ENCODE measurements at regions not wholly inside any gene's neighbourhood (a gene's known extent, or its start where the extent isn't known, plus 50 kb on each side); places are given as distances from the start of the nearest gene placed in this dataset.

DNA sequence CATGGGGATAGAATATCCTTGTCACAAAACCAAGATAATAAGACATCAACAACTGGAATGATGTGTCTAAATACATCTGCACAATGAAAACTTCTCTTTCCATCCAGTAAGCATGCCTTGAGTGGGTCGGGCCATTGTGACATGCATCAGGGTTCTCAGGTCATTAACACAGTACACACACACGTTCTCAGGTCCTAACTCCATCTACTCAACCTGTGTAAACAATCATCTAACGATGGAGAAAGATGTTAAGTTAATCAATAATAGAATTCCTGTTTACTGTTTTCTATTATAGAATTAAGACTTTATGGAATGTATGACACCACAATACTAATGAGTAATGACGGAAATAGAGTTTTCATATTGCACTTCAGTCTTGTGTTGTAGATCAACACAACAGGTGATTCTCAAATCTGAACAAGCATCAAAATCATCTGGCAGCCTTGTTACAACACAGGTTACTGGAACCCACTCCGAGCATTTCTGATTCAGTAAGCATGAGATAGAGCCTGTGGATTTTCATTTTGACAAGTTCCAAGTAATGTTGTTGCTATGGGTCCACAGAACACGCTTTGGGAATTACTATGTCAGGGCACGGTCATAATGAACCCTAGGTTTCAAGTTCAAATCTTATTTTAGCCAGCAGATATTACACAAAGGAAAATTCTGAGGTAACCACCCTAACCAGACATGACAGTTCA lies 315.8 kb upstream of the TEX13C start:
- no peaks in the 10 kb centered on the region for H3K36me3 ChIP-seq (ENCODE audit: control insufficient read depth in 1 of 2, insufficient read depth in 2 of 2, low read length in 2 of 2)
- POLR2A ChIA-PET, result no interaction called here

More for the DNA sequence above, 315.8 kb upstream of the TEX13C start:
- Histone ChIP-seq H3K79me2 (ENCODE audit: insufficient read depth, low read length) (no peaks in the 10 kb centered on the region), H3K27me3 (ENCODE audit: insufficient read depth, low read length) (no peaks in the 10 kb centered on the region), H3K9me3 (ENCODE audit: control insufficient read depth in 1 of 2, insufficient read depth in 1 of 2, low read depth in 1 of 2, low read length in 2 of 2) (no peaks in the 10 kb centered on the region), H4K20me1 (ENCODE audit: insufficient read depth) (no peaks in the 10 kb centered on the region), H2AFZ (ENCODE audit: low read depth, low read length, poor library complexity, severe bottlenecking) (no peak overlapping the region), H3K4me1 (ENCODE audit: control insufficient read depth in 1 of 2, insufficient read depth in 2 of 2, low read length in 2 of 2) (no peaks in the 10 kb centered on the region), H3K27ac (ENCODE audit: low read depth, low read length) (no peak overlapping the region), H3K9me2 (ENCODE audit: insufficient read depth) (no peaks in the 10 kb centered on the region), H3K9ac (ENCODE audit: low read length) (no peak overlapping the region), H3K4me3 (replicated peaks in 1 of 2; ENCODE audit: low read depth in 1 of 2, low read length in 2 of 2) (no peak overlapping the region), H3K4me2 (ENCODE audit: low read length) (no peak overlapping the region)
- TF ChIP-seq, protein P1, sequence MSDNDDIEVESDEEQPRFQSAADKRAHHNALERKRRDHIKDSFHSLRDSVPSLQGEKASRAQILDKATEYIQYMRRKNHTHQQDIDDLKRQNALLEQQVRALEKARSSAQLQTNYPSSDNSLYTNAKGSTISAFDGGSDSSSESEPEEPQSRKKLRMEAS (IDR thresholded peaks at IDR 0.05), result no peak
- no peak for TF ChIP-seq FOSL1 (IDR thresholded peaks at IDR 0.05; ENCODE audit: low read depth)
- TF ChIP-seq POLR2AphosphoS5 (IDR thresholded peaks at IDR 0.05; ENCODE audit: low read depth, low read length), result no peak
- no peak for TF ChIP-seq EZH2phosphoT487 (IDR thresholded peaks at IDR 0.05; ENCODE audit: borderline replicate concordance)
- TF ChIP-seq SP1 (IDR thresholded peaks at IDR 0.05; ENCODE audit: low read depth), result no peak
- TF ChIP-seq CBX3 (IDR thresholded peaks at IDR 0.05; ENCODE audit: low read depth), result no peak
- TF ChIP-seq EGR1 (IDR thresholded peaks at IDR 0.05; ENCODE audit: low read depth), result no peak
- TF ChIP-seq, protein P2, sequence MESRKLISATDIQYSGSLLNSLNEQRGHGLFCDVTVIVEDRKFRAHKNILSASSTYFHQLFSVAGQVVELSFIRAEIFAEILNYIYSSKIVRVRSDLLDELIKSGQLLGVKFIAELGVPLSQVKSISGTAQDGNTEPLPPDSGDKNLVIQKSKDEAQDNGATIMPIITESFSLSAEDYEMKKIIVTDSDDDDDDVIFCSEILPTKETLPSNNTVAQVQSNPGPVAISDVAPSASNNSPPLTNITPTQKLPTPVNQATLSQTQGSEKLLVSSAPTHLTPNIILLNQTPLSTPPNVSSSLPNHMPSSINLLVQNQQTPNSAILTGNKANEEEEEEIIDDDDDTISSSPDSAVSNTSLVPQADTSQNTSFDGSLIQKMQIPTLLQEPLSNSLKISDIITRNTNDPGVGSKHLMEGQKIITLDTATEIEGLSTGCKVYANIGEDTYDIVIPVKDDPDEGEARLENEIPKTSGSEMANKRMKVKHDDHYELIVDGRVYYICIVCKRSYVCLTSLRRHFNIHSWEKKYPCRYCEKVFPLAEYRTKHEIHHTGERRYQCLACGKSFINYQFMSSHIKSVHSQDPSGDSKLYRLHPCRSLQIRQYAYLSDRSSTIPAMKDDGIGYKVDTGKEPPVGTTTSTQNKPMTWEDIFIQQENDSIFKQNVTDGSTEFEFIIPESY (IDR thresholded peaks at IDR 0.05; ENCODE audit: extremely low read depth, insufficient replicate concordance, low read length), result no peak
- TF ChIP-seq ZFX (IDR thresholded peaks at IDR 0.05), result no peak
- no peak for TF ChIP-seq ZNF274 (IDR thresholded peaks at IDR 0.05; ENCODE audit: low read depth, low read length)
- no peak for TF ChIP-seq SRF (IDR thresholded peaks at IDR 0.05; ENCODE audit: low read depth)
- TF ChIP-seq, protein P3, sequence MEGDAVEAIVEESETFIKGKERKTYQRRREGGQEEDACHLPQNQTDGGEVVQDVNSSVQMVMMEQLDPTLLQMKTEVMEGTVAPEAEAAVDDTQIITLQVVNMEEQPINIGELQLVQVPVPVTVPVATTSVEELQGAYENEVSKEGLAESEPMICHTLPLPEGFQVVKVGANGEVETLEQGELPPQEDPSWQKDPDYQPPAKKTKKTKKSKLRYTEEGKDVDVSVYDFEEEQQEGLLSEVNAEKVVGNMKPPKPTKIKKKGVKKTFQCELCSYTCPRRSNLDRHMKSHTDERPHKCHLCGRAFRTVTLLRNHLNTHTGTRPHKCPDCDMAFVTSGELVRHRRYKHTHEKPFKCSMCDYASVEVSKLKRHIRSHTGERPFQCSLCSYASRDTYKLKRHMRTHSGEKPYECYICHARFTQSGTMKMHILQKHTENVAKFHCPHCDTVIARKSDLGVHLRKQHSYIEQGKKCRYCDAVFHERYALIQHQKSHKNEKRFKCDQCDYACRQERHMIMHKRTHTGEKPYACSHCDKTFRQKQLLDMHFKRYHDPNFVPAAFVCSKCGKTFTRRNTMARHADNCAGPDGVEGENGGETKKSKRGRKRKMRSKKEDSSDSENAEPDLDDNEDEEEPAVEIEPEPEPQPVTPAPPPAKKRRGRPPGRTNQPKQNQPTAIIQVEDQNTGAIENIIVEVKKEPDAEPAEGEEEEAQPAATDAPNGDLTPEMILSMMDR (IDR thresholded peaks at IDR 0.05 in 2 of 3, conservative IDR thresholded peaks at IDR 0.05 in 1 of 3; ENCODE audit: borderline replicate concordance in 1 of 3, insufficient read depth in 1 of 3, low read depth in 2 of 3, low read length in 2 of 3), result no peak
- TF ChIP-seq ELF1 (IDR thresholded peaks at IDR 0.05; ENCODE audit: borderline replicate concordance, low read depth), result no peak
- TF ChIP-seq CEBPB (IDR thresholded peaks at IDR 0.05; ENCODE audit: low read depth), result no peak
- TF ChIP-seq EZH2 (IDR thresholded peaks at IDR 0.05), result no peak
- BruUV-seq (replicated peaks), result no TSS peak
- intact Hi-C loops (cut with micrococcal nuclease), result no loop called here
- ChIA-PET RAD21 (ENCODE audit: low non-redundant PET in 1 of 2, low total read pairs in 2 of 2, uncharacterized antibody in 2 of 2, unreplicated experiment in 2 of 2) (no interaction called here), CTCF (no interaction called here)
- DNase-seq (ENCODE audit: low read depth, low spot score) (no peak), ATAC-seq (no peak)

Measured in HCT116 (cell line).